ENCODE measurements at regions not wholly inside any gene's neighbourhood (a gene's known extent, or its start where the extent isn't known, plus 50 kb on each side); places are given as distances from the start of the nearest gene placed in this dataset.
"Not testable (repeated sequence)": the region's sequence is repeated elsewhere in the genome, so short reads cannot be mapped to it uniquely, and the experiment has no call there.

DNA sequence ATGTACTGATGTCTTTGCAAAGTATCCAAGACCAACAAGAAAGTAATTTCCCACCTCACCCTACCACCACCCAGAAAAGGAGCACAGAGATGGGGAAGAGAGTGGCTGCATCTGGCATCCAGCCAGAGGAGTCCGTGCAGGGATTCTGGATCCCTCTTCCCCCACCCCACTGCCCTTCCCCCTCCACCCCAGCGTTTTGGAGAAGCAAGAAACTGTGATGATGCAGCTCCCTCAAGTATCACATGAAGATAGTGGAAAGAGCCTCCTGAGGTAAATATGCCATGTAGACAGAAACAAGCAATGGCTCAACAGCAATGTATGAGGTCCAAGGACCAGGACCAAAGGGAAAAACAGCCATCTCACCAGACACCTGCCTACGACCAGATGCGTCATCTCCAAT lies 153.8 kb downstream of the DEPDC1B start:
- no peak for DNase-seq

DNA sequence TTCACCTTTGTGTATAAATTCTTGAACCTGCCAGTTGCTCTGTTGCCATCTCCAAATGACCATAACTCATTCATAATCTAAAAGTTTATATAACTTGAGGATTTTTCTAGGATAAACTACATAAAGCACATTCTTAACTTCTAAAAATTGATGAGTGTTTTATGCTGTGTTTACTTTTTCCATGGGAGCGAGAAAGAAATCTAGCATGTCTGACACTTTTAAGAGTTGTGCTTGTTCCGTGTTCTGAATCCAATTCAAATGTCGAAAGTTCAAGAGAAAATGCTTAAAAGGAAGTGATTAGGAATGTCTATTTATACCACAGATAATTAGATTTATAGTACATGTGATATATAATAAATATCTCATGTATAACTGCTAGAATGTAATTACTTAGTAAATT lies 154.4 kb downstream of the DEPDC1B start:
- no peak for DNase-seq

DNA sequence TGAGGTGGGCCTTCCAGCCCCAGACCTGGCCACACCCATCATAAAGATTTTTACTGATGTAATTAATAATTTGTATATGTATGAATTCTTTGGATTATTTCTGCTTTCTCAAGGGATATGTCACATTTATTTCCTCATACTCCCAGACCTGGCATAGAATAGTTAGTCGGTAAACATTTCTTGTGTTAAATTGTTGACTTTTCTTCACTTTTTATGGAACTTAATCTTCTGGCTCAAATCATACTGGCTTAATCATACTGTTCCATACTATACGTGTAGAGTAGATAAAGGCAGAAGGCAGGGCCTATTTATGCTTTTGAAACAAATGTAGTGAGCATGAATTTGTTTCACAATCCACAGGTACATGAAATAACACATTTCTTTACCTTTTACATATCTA lies 155.8 kb downstream of the DEPDC1B start:
- DNase-seq = no peak

DNA sequence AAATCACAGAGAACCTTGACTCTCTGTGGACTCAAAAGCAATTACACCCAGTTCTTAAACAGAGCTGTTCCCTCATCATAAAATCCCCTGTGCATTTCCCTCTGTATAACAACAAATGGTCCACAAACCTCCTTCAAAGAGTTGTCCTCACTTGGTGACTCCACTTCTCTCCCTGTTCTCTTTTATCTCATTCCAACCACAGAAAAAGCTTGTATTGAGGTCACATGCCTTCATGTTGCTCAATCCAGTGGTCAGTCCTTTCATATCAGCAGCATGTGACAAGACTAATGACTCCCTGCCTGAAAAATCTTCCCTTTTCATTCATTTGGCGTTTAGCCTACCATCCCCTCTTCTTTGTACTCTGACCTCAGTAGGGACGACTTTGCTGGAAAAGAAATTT lies 158.0 kb downstream of the DEPDC1B start:
- DNase-seq = peak; percentile 41

- DNase-seq = peak; percentile 69
Measured at GRCh38 chr5:60540856-60541805, 158.8 kb downstream of the DEPDC1B start.

DNA sequence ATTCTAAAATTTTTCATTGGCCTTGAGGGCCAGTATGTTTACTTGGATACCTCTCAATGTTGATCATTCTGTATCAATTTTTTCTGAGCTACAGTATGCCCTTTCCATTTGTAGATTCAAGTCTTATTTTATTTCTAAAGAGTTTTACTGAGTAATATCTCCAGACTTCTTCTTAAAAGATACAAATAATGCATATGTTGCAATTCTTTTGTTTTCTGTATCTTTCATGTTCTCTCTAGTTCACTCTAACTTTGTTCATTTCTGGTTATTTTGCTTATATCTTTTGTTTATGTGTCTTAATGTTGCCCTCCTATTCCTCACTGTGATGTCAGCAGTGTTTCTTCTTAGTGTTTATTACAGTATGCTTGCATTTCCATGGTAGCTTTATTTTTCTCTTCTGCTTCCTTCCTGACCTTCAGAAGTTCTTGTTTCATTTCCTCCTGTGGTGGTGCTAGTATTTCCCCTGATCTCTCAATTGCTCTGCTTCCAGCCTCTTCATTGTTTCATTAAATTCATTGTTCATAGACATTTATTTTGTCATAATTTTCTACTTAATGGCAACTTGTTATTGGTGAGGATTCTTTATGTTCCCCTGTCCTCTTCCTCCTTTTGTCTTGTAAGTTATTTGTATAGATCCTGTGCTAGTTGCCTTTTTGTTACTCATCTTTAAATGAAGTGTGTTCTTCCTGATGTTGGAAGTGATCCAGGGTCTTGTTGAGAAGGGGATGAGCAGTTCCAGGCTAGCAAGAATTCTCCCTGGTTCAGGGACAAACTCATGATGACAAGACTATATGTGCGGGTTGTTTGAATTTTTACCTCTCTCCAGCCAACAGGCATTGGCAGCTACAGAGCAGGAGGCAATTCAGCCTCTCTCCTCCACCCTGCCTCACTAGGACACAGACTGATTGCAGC lies 160.8 kb downstream of the DEPDC1B start:
- peak; percentile 19 for DNase-seq

DNA sequence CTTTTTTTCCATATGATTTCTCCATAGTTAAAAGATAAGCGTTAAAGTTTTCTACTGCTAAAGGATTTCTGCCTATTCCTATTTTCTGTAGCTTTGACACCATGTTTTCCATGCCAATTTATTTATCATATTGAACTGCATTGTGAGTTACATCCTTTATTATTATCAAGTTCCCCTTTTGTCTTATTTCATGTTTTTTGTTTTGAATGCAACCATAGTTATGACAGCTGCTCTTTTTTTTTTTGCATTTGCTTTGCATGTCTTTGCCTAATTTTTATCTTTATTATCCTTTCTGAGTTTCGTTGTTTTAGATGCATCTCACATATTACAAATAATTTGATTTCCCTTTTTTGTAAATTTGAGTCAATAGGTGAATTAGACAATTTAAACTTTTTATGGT lies 161.5 kb downstream of the DEPDC1B start:
- DNase-seq = no peak

DNA sequence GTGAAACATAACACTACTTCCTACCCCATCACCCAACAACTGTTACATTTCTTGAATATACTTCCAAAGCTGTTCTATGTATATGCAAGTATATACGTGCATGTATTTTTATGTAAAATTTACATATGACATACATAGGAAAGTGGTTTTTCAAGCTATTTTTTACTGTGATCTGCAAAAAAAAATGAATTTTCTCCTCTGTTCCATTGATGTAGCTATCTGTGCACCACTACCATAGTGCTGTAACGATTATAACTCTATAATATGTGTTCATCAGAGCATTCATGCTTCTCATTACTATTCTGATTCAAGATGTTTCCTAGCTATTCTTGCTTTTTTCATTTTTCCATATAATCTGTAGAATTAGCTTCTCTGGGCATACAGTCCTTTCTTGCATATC lies 164.0 kb downstream of the DEPDC1B start:
- DNase-seq = no peak

DNA sequence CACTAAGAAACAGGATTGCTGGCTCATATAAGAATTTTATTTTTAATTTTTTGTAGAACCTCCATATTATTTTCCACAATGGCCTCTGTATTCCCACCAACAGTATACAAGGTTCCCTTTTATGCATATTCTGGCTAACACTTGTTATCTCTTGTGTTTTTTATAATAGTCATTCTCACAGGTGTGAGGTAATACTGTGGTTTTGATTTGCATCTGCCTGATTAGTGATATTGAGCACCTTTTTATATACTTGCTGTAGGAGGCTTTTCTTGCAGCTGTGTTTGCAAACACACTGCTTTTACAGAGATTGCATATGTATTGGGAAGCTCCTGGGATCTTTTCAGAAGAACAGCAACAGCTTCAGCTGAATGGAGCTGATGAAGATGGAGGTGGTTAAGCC lies 164.8 kb downstream of the DEPDC1B start:
- DNase-seq = no peak

GRCh38 chr5:60533789-60534188 lies 166.2 kb downstream of the DEPDC1B start:
- DNase-seq = no peak

GRCh38 chr5:60532796-60533195 lies 167.2 kb downstream of the DEPDC1B start:
- not testable (repeated sequence) for DNase-seq

DNA sequence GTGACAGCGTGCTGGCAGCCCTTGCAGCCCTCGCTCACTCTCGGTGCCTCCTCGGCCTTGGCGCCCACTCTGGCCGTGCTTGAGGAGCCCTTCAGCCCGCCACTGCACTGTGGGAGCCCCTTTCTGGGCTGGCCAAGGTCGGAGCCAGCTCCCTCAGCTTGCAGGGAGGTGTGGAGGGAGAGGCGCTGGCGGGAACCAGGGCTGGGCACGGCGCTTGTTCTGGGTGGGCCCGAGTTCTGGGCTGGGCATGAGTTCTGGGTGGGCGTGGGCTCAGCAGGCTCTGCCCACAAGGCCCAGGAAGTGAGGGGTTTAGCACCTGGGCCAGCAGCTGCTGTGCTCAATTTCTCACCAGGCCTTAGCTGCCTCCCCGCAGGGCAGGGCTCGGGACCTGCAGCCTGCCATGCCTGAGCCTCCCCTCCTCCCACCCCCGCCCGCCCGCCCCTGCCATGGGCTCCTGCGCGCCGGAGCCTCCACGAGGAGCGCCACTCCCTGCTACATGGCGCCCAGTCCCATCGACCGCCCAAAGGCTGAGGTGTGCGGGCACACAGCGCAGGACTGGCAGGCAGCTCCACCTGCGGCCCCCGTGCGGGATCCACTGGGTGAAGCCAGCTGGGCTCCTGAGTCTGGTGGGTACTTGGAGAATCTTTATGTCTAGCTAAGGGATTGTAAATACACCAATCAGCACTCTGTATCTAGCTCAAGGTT lies 169.7 kb downstream of the DEPDC1B start:
- DNase-seq = not testable (repeated sequence)

- no peak for DNase-seq
Measured at GRCh38 chr5:60529001-60529400, 171.0 kb downstream of the DEPDC1B start.

GRCh38 chr5:60527072-60527471 lies 172.9 kb downstream of the DEPDC1B start:
- DNase-seq = no peak

GRCh38 chr5:60526336-60526875 lies 173.6 kb downstream of the DEPDC1B start:
- DNase-seq = no peak

- peak; percentile 81 for DNase-seq
Measured at GRCh38 chr5:60522292-60522905, 177.6 kb downstream of the DEPDC1B start.

- no peak for DNase-seq
Measured at GRCh38 chr5:60521376-60522291, 178.3 kb downstream of the DEPDC1B start.

- DNase-seq = no peak
Measured at GRCh38 chr5:60520451-60521227, 179.3 kb downstream of the DEPDC1B start.

- DNase-seq = no peak
Measured at GRCh38 chr5:60519372-60519771, 180.6 kb downstream of the DEPDC1B start.

DNA sequence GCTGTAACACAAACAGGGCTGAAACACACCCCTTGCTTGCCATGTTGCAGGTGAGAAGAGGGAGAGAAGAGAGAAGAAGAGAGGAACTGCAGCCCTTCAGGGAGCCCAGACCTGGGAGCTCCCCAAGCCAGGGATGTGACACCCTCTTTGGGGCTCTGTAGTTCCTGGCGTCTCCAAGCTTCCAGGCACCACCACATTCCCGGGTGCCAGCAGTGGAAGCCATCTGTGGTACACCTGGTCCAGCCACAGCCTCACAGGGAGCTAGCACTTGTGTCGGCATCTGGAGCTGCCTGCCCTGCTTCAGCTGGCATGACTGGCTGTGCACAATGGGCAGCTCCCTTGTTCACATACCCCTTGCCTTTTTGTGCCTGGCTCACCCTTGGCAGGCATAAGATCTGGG lies 182.1 kb downstream of the DEPDC1B start:
- no peak for DNase-seq

Data from fibroblast of skin of right quadriceps (primary cell).